ENCODE measurements at regions not wholly inside any gene's neighbourhood (a gene's known extent, or its start where the extent isn't known, plus 50 kb on each side); places are given as distances from the start of the nearest gene placed in this dataset.

DNA sequence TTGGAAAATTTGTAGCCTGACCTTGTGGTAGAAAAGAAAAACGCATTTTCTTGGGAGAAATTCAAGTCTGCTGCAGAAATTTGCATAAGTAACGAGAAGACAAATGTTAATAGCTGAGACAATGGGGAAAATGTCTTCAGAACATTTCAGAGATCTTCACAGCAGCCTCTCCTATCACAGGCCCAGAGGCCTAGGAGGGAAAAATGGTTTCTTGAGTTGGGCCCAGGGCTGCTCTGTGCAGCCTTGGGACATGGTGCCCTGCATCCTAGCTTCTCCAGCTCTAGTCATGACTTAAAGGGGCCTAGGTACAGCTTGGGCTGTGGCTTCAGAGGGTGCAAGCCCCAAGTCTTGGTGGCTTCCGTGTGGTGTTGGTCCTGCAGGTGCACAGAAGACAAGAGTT is 104.2 kb downstream of the ZNF621 start:
- TF ChIP-seq POLR2AphosphoS5 (IDR thresholded peaks at IDR 0.05; ENCODE audit: low read depth, low read length) (no peak), TAF1 (IDR thresholded peaks at IDR 0.05; ENCODE audit: borderline replicate concordance, insufficient read depth, low read length) (no peak)

All from PFSK-1 (cell line).